GM19240 (cell line): ENCODE measurements at regions not wholly inside any gene's neighbourhood (a gene's known extent, or its start where the extent isn't known, plus 50 kb on each side); places are given as distances from the start of the nearest gene placed in this dataset.
"Not testable (repeated sequence)": the region's sequence is repeated elsewhere in the genome, so short reads cannot be mapped to it uniquely, and the experiment has no call there.

ENCODE experiments used
- DNase-seq: peaks from one replicate; pipeline ENCODE4 v3.0.0; 2011; ENCODE audit warnings: low spot score; ENCODE audit not compliant: insufficient read length

DNA sequence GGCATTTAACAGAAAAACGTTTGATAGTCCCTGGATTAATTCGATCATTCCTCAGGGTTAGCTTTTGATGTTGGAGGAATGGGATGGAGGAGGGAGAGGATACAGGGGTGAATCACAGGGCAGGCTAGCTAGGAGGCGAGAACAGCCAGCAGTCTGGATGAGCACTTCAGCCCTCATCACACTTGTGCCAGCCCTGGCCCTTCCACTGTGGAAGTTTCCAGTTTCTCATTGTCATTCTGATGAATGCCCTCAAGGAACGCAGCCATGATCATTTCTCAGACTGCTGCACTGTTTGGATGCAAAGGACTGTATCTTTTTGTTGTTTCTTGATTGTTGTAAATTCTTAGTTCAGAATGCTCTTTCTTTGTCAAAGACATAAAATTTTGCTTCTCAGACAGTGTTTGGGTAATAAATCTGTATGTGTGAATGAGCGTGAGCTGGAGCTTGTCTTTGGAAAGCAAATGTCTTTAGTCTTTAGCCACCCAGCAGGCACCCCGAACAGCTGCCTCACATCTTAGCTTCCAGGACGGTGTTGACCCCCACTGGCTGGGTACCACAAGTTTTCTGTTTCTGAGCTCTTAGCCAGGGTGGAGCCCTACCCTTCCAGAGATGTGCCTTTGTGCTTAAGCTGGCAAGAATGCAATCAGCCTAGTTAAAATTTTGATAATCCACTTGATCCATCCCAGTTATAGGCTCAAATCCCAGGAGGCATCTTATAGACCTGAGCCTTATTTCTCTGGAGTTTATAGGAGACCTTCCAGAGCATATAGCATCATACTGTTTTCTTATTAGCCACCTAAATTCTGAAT, 121.1 kb downstream of the PDCD6IP start:
- no peak for DNase-seq

DNA sequence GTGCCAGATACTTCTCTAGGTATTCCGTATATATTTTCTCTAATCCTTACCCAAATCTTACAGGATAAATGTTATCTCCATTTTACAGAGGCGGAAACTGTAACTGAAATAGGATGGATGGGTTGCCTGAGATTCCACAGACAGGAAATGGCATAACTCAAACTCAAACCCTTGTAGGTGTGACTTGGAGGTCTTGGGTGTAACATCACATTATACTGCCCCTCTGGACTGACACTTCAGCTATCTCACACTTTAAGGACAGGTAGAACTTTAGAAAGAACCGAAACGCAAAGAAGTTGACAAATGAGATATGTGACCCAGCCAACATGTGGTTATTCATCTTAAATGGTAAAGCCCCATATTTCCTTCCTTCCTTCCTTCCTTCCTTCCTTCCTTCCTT, 122.1 kb downstream of the PDCD6IP start:
- DNase-seq: no peak

DNA sequence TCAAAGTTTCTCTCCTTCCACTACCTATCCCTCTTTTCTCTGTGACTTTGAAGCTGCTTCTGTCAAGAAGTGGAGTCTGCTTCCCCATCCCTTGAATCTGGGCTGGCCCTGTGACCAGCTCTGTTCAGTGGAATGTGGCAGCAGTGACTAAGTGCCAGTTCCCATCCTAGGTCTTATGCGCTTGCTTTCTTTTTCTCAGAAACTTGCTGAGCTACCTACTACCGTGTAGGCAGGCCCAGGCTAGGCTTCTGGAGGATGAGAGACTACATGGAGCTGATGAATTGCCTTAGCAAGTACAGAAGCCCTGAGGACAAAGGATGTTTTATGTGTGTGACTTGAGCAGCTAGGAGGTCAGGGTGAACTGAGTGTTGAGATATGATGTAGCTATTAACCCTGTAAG, 123.2 kb downstream of the PDCD6IP start:
- DNase-seq: no peak

DNA sequence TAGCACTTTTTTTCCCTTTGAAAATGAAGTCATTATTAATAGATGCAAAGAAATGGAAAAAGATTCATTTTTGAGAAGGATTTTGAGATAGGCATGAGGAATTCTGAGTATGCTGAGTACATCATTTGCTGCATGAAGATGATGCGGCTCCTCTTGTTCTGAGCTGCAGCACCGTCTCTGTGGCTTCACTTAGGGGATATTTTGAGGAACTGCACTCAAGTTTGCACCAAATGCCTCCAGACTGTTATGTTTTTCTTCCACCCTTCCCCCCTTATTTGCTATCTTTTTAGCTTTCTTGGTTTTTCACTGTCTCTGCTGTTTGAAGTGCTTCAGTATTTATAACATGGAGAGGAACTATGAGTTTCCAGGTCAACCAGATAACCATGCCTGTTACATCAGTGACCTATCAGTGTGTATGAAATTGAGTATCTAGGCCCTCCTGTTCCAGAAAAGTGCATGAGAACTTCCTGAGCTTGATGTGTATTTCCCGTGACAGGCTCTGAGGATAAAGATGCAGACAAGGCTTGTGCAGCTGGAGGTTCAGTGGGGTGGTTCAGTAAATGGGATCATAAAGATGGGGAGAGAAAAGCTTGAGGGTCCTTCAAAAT, 128.7 kb downstream of the PDCD6IP start:
- no peak for DNase-seq

- no peak for DNase-seq
Measured at GRCh38 chr3:33929813-33930212, 131.4 kb downstream of the PDCD6IP start.

DNA sequence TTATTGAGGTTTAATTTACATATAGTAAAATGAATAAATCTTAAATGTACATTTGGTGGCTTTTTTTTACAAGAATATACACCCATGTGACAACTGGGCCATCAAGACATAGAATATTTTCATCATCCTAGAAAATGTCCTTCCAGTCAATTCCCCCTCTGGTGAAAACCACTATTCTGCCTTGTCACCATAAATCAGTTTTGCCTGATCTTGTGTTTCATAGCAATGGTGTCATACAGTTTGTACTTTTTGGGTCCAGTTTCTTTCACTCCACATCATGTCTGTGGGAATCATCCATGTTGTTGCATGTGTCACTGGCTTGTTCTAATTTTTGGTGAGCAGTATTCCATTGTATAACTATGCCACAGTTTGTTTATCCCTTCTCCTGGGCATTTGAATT, 133.1 kb downstream of the PDCD6IP start:
- DNase-seq: no peak

- DNase-seq: no peak
Measured at GRCh38 chr3:33932010-33932764, 133.8 kb downstream of the PDCD6IP start.

DNA sequence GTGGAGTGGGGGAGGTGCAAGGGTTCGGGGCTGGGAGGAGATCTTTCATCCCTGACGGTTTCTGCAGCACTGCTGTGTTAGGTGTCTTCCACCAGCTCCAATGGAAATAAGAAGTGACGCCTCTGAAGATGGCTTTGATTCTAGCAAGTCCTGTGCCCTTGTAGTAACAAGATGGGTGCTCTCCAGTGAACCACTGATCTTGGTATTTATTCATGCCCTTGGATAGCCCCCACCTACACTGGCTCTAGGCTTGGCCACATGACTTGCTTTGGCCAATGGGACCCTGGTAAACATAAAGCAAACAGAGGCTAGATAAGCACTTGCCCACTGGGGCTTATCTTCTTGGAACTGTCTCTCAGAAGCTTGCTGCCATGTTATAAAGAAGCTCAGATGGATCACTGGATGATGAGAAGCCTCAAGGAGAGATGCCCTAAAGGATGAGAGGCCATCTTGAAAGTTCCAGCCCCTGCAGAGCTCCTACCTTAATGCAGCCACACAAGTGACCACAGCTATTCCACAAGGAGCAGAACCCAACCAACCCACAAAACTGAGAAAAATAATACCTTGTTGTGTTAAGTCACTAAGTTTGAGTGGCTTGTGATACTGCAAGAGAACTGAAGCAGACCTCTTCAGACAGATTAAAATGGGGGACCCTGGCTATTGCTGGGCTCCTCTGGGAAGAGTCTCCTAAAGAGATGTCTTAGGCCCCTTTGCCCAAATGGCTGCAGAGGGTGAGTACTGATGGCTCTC, 137.9 kb downstream of the PDCD6IP start:
- DNase-seq: no peak

DNA sequence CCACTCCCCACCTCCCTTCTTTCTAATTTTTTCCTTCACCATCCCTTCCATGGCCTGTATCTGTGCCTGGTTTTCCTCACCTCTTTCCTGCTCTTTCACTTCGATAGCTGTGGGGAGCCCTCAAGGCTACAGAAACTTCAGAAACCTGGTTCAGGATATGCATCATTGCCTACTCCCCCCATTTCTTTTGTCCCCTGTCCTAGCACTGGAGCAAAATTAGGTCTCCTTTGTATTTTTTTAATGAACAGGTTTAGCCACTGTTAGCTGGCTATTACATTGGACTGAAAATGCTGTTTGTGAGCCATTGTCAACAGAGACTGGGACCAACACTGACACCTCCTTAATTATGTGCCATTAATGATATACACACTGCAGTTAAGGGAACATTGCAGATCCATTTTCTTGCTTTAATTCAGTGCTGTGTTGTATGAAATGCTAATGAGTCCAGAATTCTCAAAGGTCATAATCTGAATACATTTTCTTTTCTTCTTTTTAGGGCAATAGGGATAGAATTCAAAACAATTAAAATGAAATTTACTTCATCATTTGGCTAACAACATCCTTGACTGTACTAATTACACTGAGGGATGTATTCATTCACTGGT, 138.6 kb downstream of the PDCD6IP start:
- DNase-seq: no peak

DNA sequence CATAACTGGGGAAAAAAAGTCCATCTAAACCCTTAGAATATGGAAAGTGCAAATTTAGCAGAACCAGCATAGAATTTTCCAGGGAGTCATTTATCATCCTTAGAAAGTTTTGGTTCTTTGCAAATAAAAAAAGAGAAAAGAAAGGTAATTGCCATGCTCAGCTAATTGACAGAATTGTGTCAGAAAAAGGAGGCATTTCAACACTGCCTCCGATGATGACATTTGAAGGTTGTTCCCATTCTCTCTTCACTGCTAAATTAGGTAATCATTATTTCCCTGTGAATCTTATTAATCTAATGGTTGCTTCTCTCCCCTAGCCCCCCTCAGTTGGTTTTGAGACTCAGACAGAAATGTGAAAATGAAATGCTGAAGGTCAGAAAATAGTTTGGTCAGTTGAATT, 139.2 kb downstream of the PDCD6IP start:
- no peak for DNase-seq

- DNase-seq: no peak
Measured at GRCh38 chr3:33940149-33940548, 141.7 kb downstream of the PDCD6IP start.

- no peak for DNase-seq
Measured at GRCh38 chr3:33940736-33941135, 142.3 kb downstream of the PDCD6IP start.

DNA sequence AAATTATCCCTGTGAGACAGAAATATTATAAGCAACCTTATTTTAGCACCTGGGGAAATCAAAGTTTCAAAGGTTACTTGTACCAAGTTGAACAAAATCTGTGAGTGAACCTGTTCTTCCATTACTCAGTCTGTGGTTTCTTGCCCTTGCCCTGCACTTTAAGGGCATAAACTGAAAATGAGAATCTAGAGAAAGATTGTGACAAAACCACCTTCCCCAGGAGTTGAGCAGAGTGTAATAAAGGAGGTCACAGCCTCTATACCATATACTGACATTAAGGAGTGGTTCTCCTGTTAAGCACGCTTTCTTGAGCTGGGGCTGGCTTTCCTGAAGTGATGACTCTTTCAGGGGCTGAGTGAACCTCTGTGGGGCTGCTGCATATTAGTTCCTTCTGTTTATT, 143.4 kb downstream of the PDCD6IP start:
- DNase-seq: no peak

DNA sequence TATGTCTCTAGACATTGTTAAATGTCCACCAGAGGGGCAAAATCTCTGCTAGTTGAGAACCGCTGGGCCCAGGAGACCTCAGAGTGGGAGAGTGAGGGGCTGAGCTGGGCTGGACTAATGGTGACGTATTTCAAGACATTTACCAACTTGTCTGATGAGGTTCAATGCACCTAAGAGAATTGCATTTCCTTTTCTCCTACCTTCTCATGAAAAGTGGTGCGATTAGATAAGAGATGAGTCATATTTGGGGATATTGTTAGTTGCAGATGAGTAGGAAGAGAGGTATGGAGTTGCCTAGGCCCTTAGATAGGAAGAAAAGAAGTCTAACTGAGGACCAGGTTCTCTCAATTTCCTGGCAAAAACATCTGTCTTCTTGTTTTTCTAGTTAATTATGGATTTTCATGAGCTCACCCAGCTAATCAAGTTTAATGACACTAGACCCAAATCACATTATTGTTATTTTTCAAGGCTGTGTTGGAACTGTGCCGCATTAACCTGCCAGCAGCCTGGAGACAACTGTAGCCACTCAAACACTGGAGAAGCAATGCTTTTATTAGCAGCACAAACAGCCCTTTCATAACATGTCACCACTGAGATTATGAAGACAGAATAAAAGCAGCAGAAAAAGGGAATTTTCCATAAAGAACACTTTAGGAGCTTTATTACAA, 144.2 kb downstream of the PDCD6IP start:
- no peak for DNase-seq

GRCh38 chr3:33943277-33943676, 144.8 kb downstream of the PDCD6IP start:
- DNase-seq: no peak

- DNase-seq: not testable (repeated sequence)
Measured at GRCh38 chr3:33946612-33947011, 148.2 kb downstream of the PDCD6IP start.

DNA sequence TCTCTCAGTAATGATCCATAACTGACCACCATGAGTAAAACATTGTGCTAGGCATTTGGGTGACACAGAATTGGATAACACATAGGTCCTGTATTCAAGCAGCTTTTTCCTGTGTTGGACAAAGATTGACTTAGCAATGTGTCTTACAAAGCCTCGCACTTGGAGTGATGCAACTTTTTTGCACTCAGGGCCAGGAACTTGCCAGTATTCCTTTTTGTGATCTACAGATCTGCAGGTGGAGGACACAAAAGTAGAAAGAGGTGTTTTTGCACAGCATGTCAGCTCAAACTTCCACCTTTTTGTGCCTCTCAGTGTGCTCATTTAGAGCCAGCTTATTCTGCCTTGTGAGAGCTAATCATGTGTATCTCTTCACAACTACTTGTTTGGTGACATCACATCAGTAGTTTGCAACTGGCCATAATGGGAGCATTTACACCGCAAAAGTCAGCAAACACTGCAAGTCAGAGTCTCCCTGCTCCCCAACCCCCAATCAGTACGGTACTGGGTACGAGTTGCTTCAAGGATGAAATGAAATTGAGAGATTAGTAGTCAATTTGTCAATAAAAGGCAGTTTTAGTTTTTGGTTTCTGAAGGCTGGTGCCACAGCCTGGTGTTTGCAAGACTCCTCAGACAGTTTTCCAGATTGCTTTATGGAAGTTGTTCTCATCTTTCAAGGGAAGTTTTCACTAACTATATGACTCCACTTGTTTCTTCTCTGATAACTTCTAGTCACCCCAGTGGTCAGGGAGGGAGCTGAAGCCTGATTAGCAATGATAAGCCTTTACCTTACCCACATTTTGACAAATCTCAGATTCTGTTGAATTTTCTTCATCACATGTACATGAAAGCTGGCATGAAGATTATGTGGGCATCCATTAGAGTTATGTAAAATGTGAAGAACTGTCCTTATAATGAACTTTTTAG, 149.1 kb downstream of the PDCD6IP start:
- no peak for DNase-seq

DNA sequence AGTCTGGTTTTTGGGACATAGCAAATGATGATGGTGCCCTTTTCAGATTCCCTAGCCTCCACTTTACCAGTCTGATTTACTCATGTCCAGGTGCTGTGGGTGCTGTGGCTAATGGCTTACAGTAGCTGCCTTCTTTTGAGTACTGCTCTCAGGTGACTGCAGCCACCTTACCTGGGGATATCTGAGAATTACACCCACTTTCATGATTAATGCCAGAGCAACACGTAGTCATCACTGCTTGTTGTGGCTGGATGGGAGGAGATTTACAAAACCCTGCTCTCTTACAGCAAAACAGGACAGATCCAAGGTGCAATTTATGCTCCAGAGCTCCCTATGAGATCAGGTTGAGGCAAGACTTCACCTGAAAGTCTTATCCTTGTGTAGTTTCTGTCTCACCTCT, 150.6 kb downstream of the PDCD6IP start:
- no peak for DNase-seq

GRCh38 chr3:33954956-33955355, 156.5 kb downstream of the PDCD6IP start:
- no peak for DNase-seq

GRCh38 chr3:33956206-33956605, 157.8 kb downstream of the PDCD6IP start:
- DNase-seq: no peak
